NOMO-1 treated with dmso at 0.1 percent for 144 hours (cell line): ENCODE measurements at regions not wholly inside any gene's neighbourhood (a gene's known extent, or its start where the extent isn't known, plus 50 kb on each side); places are given as distances from the start of the nearest gene placed in this dataset.

Experiments
- DNase-seq: peaks from one replicate; lab custom pipeline; 2025; ENCODE audit not compliant: unreplicated experiment; lab: John Stamatoyannopoulos, UW

GRCh38 chr2:239506101-239506857 lies 105.5 kb upstream of the HDAC4 start:
- DNase-seq: no peak

GRCh38 chr2:239504643-239505235 lies 103.9 kb upstream of the HDAC4 start:
- no peak for DNase-seq

GRCh38 chr2:239502430-239503186 lies 101.8 kb upstream of the HDAC4 start:
- no peak for DNase-seq

- DNase-seq: peak; percentile 94
These were observed 100.0 kb upstream of the HDAC4 start for GRCh38 chr2:239500574-239501550.

- DNase-seq: peak; percentile 9
These were observed 99.1 kb upstream of the HDAC4 start for GRCh38 chr2:239499726-239500573.

- no peak for DNase-seq
These were observed 98.3 kb upstream of the HDAC4 start for GRCh38 chr2:239498981-239499634.

GRCh38 chr2:239498576-239498975 lies 97.8 kb upstream of the HDAC4 start:
- DNase-seq: no peak

- DNase-seq: no peak
These were observed 95.9 kb upstream of the HDAC4 start for GRCh38 chr2:239496700-239497099.

GRCh38 chr2:239495791-239496233 lies 95.0 kb upstream of the HDAC4 start:
- DNase-seq: no peak

- no peak for DNase-seq
These were observed 94.4 kb upstream of the HDAC4 start for GRCh38 chr2:239495175-239495574.

GRCh38 chr2:239494578-239494977 lies 93.8 kb upstream of the HDAC4 start:
- no peak for DNase-seq

- DNase-seq: no peak
These were observed 88.7 kb upstream of the HDAC4 start for GRCh38 chr2:239489481-239489880.

- DNase-seq: no peak
These were observed 87.3 kb upstream of the HDAC4 start for GRCh38 chr2:239488125-239488524.

- DNase-seq: no peak
These were observed 86.5 kb upstream of the HDAC4 start for GRCh38 chr2:239487272-239487671.

- DNase-seq: no peak
These were observed 84.8 kb upstream of the HDAC4 start for GRCh38 chr2:239485622-239486021.

GRCh38 chr2:239484571-239485355 lies 83.9 kb upstream of the HDAC4 start:
- no peak for DNase-seq

- no peak for DNase-seq
These were observed 82.2 kb upstream of the HDAC4 start for GRCh38 chr2:239482778-239483712.

GRCh38 chr2:239479471-239479870 lies 78.7 kb upstream of the HDAC4 start:
- no peak for DNase-seq
